Endothelial cell (in vitro differentiated cells): ENCODE measurements at regions not wholly inside any gene's neighbourhood (a gene's known extent, or its start where the extent isn't known, plus 50 kb on each side); places are given as distances from the start of the nearest gene placed in this dataset.

ENCODE experiments used
- DNase-seq: peaks from one replicate; pipeline ENCODE4 v3.0.0; 2021; ENCODE audit warnings: low spot score
- H3K27ac Mint-ChIP-seq: one replicate; pipeline ENCODE4 v1.8.0; 2021; ENCODE audit warnings: mixed read lengths, inconsistent platforms; ENCODE audit not compliant: unreplicated experiment
- H3K27me3 Mint-ChIP-seq: one replicate; pipeline ENCODE4 v1.8.0; 2021; ENCODE audit warnings: mild to moderate bottlenecking, moderate library complexity, mixed read lengths, inconsistent platforms; ENCODE audit not compliant: unreplicated experiment
- H3K36me3 Mint-ChIP-seq: one replicate; pipeline ENCODE4 v1.8.0; 2021; ENCODE audit warnings: mild to moderate bottlenecking, low read depth, mixed read lengths, inconsistent platforms; ENCODE audit not compliant: unreplicated experiment
- H3K4me1 Mint-ChIP-seq: one replicate; pipeline ENCODE4 v1.8.0; 2021; ENCODE audit warnings: mild to moderate bottlenecking, mixed read lengths, inconsistent platforms; ENCODE audit not compliant: unreplicated experiment
- H3K4me3 Mint-ChIP-seq: one replicate; pipeline ENCODE4 v1.8.0; 2021; ENCODE audit warnings: mild to moderate bottlenecking, mixed read lengths, inconsistent platforms; ENCODE audit not compliant: unreplicated experiment
- H3K9me3 Mint-ChIP-seq: one replicate; pipeline ENCODE4 v1.8.0; 2021; ENCODE audit warnings: mixed read lengths, inconsistent platforms; ENCODE audit not compliant: unreplicated experiment
- TF ChIP-seq, protein P1 (sequence below): fragments of 200-600 bp; sonication (generic); IDR thresholded peaks from one replicate; pipeline ENCODE4 v1.5.0; 2021; ENCODE audit warnings: antibody characterized with exemption; ENCODE audit not compliant: unreplicated experiment

DNA sequence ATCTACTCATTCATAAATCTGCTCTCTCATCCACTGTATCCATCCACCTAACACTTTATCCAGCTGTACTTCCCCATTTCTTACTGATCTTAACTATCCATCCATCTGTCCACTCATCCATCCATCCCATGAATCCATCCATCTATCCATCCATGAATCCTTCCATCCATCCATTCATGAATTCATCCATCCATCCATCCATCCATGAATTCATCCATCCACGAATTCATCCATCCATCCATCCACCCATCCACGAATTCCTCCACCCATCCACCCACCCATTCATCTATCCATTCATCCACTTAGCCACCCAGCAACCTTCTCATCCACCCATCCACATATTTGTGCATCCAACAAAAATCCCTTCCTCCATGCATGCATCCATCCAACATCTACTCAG lies 128.6 kb upstream of the MYL2 start:
- Mint-ChIP-seq H3K4me1 (no peaks in the 10 kb centered on the region), H3K27me3 (peaks cover 3% of the 10 kb centered on the region), H3K36me3 (no peaks in the 10 kb centered on the region), H3K4me3 (no peak overlapping the region), H3K27ac (no peak overlapping the region), H3K9me3 (no peaks in the 10 kb centered on the region)
- DNase-seq = no peak
- TF ChIP-seq, protein P1, sequence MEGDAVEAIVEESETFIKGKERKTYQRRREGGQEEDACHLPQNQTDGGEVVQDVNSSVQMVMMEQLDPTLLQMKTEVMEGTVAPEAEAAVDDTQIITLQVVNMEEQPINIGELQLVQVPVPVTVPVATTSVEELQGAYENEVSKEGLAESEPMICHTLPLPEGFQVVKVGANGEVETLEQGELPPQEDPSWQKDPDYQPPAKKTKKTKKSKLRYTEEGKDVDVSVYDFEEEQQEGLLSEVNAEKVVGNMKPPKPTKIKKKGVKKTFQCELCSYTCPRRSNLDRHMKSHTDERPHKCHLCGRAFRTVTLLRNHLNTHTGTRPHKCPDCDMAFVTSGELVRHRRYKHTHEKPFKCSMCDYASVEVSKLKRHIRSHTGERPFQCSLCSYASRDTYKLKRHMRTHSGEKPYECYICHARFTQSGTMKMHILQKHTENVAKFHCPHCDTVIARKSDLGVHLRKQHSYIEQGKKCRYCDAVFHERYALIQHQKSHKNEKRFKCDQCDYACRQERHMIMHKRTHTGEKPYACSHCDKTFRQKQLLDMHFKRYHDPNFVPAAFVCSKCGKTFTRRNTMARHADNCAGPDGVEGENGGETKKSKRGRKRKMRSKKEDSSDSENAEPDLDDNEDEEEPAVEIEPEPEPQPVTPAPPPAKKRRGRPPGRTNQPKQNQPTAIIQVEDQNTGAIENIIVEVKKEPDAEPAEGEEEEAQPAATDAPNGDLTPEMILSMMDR = no peak

DNA sequence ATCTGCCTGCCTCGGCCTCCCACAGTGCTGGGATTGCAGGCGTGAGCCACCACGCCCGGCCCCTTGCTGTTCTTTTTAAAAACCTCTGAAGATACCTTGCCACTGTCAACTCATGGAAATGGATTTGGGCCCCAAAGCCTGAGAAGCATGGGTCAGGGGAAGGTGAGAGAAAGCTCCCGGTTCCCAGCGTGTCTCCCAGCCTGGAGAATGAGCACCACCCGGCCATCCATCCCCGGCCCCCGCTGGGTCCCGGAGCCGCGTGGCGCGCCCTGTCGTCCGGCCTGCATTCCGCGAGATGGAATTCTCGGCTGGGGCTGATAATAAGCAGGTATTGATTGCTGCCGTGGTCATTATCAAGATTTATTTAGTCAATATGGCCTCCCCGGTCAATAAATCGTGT lies 126.5 kb upstream of the MYL2 start:
- no peak overlapping the region for H3K27ac Mint-ChIP-seq
- H3K36me3 Mint-ChIP-seq = no peaks in the 10 kb centered on the region
- no peak overlapping the region for H3K4me3 Mint-ChIP-seq
- peaks cover 6% of the 10 kb centered on the region for H3K27me3 Mint-ChIP-seq
- no peaks in the 10 kb centered on the region for H3K9me3 Mint-ChIP-seq
- DNase-seq = no peak
- H3K4me1 Mint-ChIP-seq = no peaks in the 10 kb centered on the region
- TF ChIP-seq, protein P1 = no peak

DNA sequence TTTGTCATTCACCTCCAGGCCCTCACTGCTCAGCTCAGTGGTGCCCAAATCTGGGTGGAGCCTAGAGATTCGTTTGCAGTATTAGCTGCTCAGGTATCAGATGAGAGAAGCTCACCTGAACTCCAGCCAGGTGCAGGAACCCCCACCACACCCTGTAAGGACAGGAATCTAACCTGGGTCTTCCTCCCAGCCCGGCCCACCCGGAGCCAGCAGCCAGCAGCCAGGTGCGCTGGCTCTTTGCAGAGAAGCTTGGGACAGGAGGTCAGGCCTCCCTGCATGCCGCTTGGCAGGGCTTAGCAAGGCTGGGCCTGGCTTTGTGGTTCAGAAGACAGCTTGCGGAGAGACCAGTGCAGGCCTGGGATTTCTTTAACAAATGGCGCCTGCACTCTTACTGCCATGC lies 125.6 kb upstream of the MYL2 start:
- Mint-ChIP-seq H3K9me3 (no peaks in the 10 kb centered on the region), H3K36me3 (no peaks in the 10 kb centered on the region), H3K27ac (no peak overlapping the region), H3K27me3 (peaks cover 6% of the 10 kb centered on the region), H3K4me3 (no peak overlapping the region), H3K4me1 (no peaks in the 10 kb centered on the region)
- no peak for DNase-seq
- TF ChIP-seq, protein P1 = no peak

DNA sequence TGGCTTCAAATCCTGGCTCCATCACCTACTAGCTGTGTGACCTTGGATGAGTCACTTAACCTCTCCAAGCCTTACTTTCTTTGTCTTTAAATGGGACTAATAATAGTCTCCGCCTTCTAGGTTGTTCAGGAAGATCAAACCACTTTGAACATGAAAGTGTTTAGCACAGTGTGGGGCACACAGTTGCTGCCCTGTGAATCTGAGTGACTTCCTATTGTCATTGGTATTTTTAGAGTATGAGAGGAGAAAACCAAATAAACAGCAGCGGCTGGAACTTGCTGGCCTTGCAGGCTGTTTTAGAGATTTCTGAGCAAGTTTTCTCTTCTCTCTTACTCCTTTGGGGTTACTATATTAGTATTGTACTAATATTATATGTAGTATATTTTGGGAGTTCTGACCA lies 120.7 kb upstream of the MYL2 start:
- peaks cover under 1% of the 10 kb centered on the region for H3K4me1 Mint-ChIP-seq
- no peaks in the 10 kb centered on the region for H3K9me3 Mint-ChIP-seq
- no peak overlapping the region for H3K4me3 Mint-ChIP-seq
- peaks cover 5% of the 10 kb centered on the region for H3K27me3 Mint-ChIP-seq
- H3K36me3 Mint-ChIP-seq = no peaks in the 10 kb centered on the region
- no peak for DNase-seq
- TF ChIP-seq, protein P1 = no peak
- H3K27ac Mint-ChIP-seq = no peak overlapping the region

DNA sequence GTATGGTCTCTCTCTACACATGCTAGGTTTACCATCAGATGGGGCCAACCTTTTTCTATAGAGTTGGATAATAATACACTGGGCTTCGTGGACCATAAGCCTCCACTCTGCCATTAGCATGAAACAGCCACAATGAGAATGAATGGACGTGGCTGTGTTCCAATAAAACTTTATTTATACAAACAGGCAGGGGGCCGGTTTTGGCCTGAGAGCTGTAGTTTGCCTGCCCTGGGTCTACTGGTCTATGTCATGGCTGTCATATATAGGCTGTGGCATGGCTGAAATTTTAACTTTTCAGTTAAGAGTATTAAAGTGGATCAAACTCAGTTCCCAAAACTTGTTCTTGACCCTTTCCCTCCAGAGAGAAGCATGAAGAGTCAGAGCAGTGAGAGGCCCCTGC lies 120.3 kb upstream of the MYL2 start:
- Mint-ChIP-seq H3K36me3 (no peaks in the 10 kb centered on the region), H3K27ac (no peak overlapping the region), H3K27me3 (peaks cover 8% of the 10 kb centered on the region), H3K9me3 (no peaks in the 10 kb centered on the region), H3K4me1 (peaks cover 5% of the 10 kb centered on the region), H3K4me3 (no peak overlapping the region)
- TF ChIP-seq, protein P1 = no peak
- DNase-seq = no peak
